Endothelial cell of umbilical vein (primary cell): ENCODE measurements at regions not wholly inside any gene's neighbourhood (a gene's known extent, or its start where the extent isn't known, plus 50 kb on each side); places are given as distances from the start of the nearest gene placed in this dataset.

ENCODE experiments used
- BruUV-seq: library from RNA; stranded (reverse); fragments of 400-500 nt; replicated peaks from 2 replicates; lab custom pipeline; 2021; lab: Mats Ljungman, UMichigan
- CTCF ChIA-PET: fragments of 300-600, 350-600 bp; sonication (Branson Sonifier 250); formaldehyde crosslinking; loops from one replicate; lab custom pipeline; 2021; ENCODE audit warnings: antibody characterized with exemption, inconsistent platforms; lab: Charles Lee
- POLR2A ChIA-PET: fragments of 300-600, 350-600 bp; sonication (Branson Sonifier 250); formaldehyde crosslinking; loops from one replicate; lab custom pipeline; 2021; ENCODE audit warnings: antibody characterized with exemption, inconsistent platforms; lab: Charles Lee
- DNase-seq: peaks from one replicate; pipeline ENCODE4 v3.0.0-alpha.2; 2011; ENCODE audit warnings: low read depth, low spot score
- FAIRE-seq: peaks from 2 replicates; lab custom pipeline; 2011; peaks lifted over from hg19 to GRCh38; lab: Jason Lieb, UNC
- H2AFZ ChIP-seq: 2 replicates; pipeline ENCODE4 v1.6.0; 2012; ENCODE audit warnings: low read depth, low read length, control low read depth, inconsistent platforms
- H3K27ac ChIP-seq: 2 replicates; pipeline ENCODE4 v1.5.1; 2011; ENCODE audit warnings: low read depth, mild to moderate bottlenecking, control low read depth, low read length, moderate library complexity; ENCODE audit not compliant: insufficient read depth
- H3K27me3 ChIP-seq, 2 experiments: 2 replicates each; pipeline versions ENCODE4 v1.6.0 to v1.6.1; 2011; ENCODE audit warnings: low read length in 2 of 2, mixed read lengths in 1 of 2; ENCODE audit not compliant: control insufficient read depth in 2 of 2, insufficient read depth in 2 of 2
- H3K36me3 ChIP-seq, 2 experiments: 2 replicates in 1 of 2; 3 replicates in 1 of 2; pipeline ENCODE4 v1.5.1; 2011; ENCODE audit warnings: low read length in 2 of 2, mild to moderate bottlenecking in 1 of 2, moderate library complexity in 1 of 2; ENCODE audit not compliant: control insufficient read depth in 2 of 2, insufficient read depth in 2 of 2; ENCODE audit errors: extremely low read depth in 1 of 2
- H3K4me1 ChIP-seq: 3 replicates; pipeline ENCODE4 v1.5.1; 2011; ENCODE audit warnings: mild to moderate bottlenecking, low read length; ENCODE audit not compliant: control insufficient read depth, insufficient read depth; ENCODE audit errors: extremely low read depth
- H3K4me2 ChIP-seq: 2 replicates; pipeline ENCODE4 v1.6.1; 2011; ENCODE audit warnings: low read length, control low read depth, mixed read lengths; ENCODE audit not compliant: insufficient read depth
- H3K4me3 ChIP-seq, 3 experiments: fragments of 200-600 bp in 1 of 3; sonication (generic), shearing (Covaris generic) in 1 of 3; replicated peaks in 1 of 3; 2 replicates each; pipeline ENCODE4 v1.5.1; 2011 to 2016; ENCODE audit warnings: control low read depth in 3 of 3, low read length in 3 of 3, mild to moderate bottlenecking in 2 of 3, inconsistent platforms in 1 of 3, low read depth in 1 of 3, moderate library complexity in 1 of 3; ENCODE audit not compliant: insufficient read depth in 1 of 3
- H3K79me2 ChIP-seq: 2 replicates; pipeline ENCODE4 v1.6.0; 2012; ENCODE audit warnings: low read length, inconsistent platforms; ENCODE audit not compliant: control insufficient read depth, insufficient read depth
- H3K9ac ChIP-seq: replicated peaks from 2 replicates; pipeline ENCODE3; 2011; ENCODE audit warnings: low read length, control low read depth; ENCODE audit not compliant: insufficient read depth; ENCODE audit errors: extremely low read depth
- H3K9me1 ChIP-seq: replicated peaks from 3 replicates; pipeline ENCODE4 v1.6.0; 2011; ENCODE audit warnings: mild to moderate bottlenecking, low read length; ENCODE audit not compliant: control insufficient read depth, insufficient read depth; ENCODE audit errors: extremely low read depth
- H3K9me3 ChIP-seq: replicated peaks from 2 replicates; pipeline ENCODE4 v1.5.1; 2012; ENCODE audit warnings: low read length, inconsistent platforms; ENCODE audit not compliant: control insufficient read depth, insufficient read depth
- H4K20me1 ChIP-seq: replicated peaks from 2 replicates; pipeline ENCODE3; 2011; ENCODE audit warnings: mild to moderate bottlenecking, low read length; ENCODE audit not compliant: control insufficient read depth, insufficient read depth; ENCODE audit errors: extremely low read depth
- CTCF ChIP-seq, 2 donors: IDR thresholded peaks; 1 replicate in 1 of 2; 2 replicates in 1 of 2; pipeline ENCODE4 v1.5.1; 2011; ENCODE audit warnings: low read length in 2 of 2, mild to moderate bottlenecking in 2 of 2, moderate library complexity in 2 of 2, control low read depth in 1 of 2, inconsistent platforms in 1 of 2, low read depth in 1 of 2; ENCODE audit not compliant: insufficient read depth in 1 of 2; ENCODE audit errors: extremely low read depth in 1 of 2
- EZH2 ChIP-seq: IDR thresholded peaks from 2 replicates; pipeline ENCODE4 v1.6.1; 2012; ENCODE audit warnings: borderline replicate concordance, low read depth, mild to moderate bottlenecking, moderate library complexity, low read length, inconsistent platforms; ENCODE audit not compliant: severe bottlenecking
- FOS ChIP-seq: IDR thresholded peaks from 2 replicates; pipeline ENCODE4 v1.6.1; 2011; ENCODE audit warnings: mild to moderate bottlenecking, low read length, moderate library complexity, borderline replicate concordance; ENCODE audit not compliant: insufficient read depth
- GATA2 ChIP-seq: IDR thresholded peaks from 2 replicates; pipeline ENCODE4 v1.7.0; 2011; ENCODE audit warnings: low read depth, mild to moderate bottlenecking, moderate library complexity, mixed read lengths, low read length; ENCODE audit not compliant: insufficient read length, insufficient read depth
- JUN ChIP-seq: IDR thresholded peaks from 2 replicates; pipeline ENCODE4 v1.6.1; 2011; ENCODE audit warnings: borderline replicate concordance, low read depth; ENCODE audit not compliant: insufficient read length, insufficient read depth
- MAX ChIP-seq: IDR thresholded peaks from 2 replicates; pipeline ENCODE4 v1.6.1; 2011; ENCODE audit not compliant: insufficient read depth, insufficient read length
- MYC ChIP-seq: IDR thresholded peaks from one replicate; pipeline ENCODE4 v1.6.1; 2011; ENCODE audit warnings: mild to moderate bottlenecking, low read depth, low read length
- POLR2A ChIP-seq: IDR thresholded peaks from 2 replicates; pipeline ENCODE4 v1.6.1; 2012; ENCODE audit warnings: low read depth, mild to moderate bottlenecking, control low read depth, low read length
- POLR2AphosphoS5 ChIP-seq: IDR thresholded peaks from 2 replicates; pipeline ENCODE4 v1.6.1; 2012; ENCODE audit warnings: low read depth, mild to moderate bottlenecking, control low read depth, low read length, moderate library complexity; ENCODE audit not compliant: insufficient read depth
- dilution Hi-C: fragments of 300-500 bp; cut with MboI; formaldehyde crosslinking; loops from one replicate; pipeline ENCODE4 v1.15.0; 2019; ENCODE audit warnings: low sequenced_read_pairs; ENCODE audit not compliant: extremely low pct_ligation_motif_present
- intact Hi-C: fragments of 100-400 bp; cut with micrococcal nuclease; formaldehyde crosslinking; loops from one replicate; pipeline ENCODE4 v1.10.0; 2022

- Histone ChIP-seq H3K27ac (no peak overlapping the region), H3K27me3 (no peaks in the 10 kb centered on the region), H3K79me2 (no peaks in the 10 kb centered on the region), H4K20me1 (no peaks in the 10 kb centered on the region), H2AFZ (no peak overlapping the region), H3K9me1 (no peaks in the 10 kb centered on the region), H3K9ac (no peak overlapping the region), H3K9me3 (no peaks in the 10 kb centered on the region), H3K36me3 (no peaks in the 10 kb centered on the region), H3K4me1 (no peaks in the 10 kb centered on the region), H3K4me3 (no peak overlapping the region), H3K4me2 (no peak overlapping the region)
- dilution Hi-C loops: no loop called here
- TF ChIP-seq MYC (no peak), CTCF (IDR thresholded peaks at IDR 0.05; ENCODE audit: extremely low read depth in 1 of 2, insufficient read depth in 1 of 2, low read depth in 1 of 2, low read length in 2 of 2) (no peak), POLR2AphosphoS5 (no peak), FOS (no peak), GATA2 (no peak), MAX (no peak), POLR2A (no peak), JUN (no peak), EZH2 (no peak)
- intact Hi-C loops: no loop called here
- ChIA-PET POLR2A (no interaction called here), CTCF (no interaction called here)
- DNase-seq (no peak), FAIRE-seq (no peak)
- no TSS peak for BruUV-seq
These were observed 674.0 kb downstream of the OTOL1 start for GRCh38 chr3:162170581-162170980.
